Activated CD8-positive, alpha-beta T cell treated with anti-CD3 and anti-CD28 coated beads for 36 hours (primary cell): ENCODE measurements at regions not wholly inside any gene's neighbourhood (a gene's known extent, or its start where the extent isn't known, plus 50 kb on each side); places are given as distances from the start of the nearest gene placed in this dataset.

Experiments used
- ATAC-seq: fragments of 200-7000 bp; cut with Tn5 transposase; one replicate; pipeline ENCODE4 v1.10.0; 2021; ENCODE audit warnings: mild to moderate bottlenecking, moderate library complexity
- CTCF ChIA-PET: fragments of 350-600 bp; sonication (Branson Sonifier 250); formaldehyde crosslinking; loops from one replicate; lab custom pipeline; 2021; ENCODE audit warnings: antibody characterized with exemption; lab: Charles Lee
- POLR2A ChIA-PET: fragments of 350-600 bp; sonication (Branson Sonifier 250); formaldehyde crosslinking; loops from one replicate; lab custom pipeline; 2021; ENCODE audit warnings: antibody characterized with exemption; lab: Charles Lee
- DNase-seq: peaks from one replicate; pipeline ENCODE4 v3.0.0-alpha.2; 2020
- H3K27ac Mint-ChIP-seq: one replicate; pipeline ENCODE4 v1.8.0; 2021; ENCODE audit warnings: mild to moderate bottlenecking, mixed read lengths
- H3K27me3 Mint-ChIP-seq: one replicate; pipeline ENCODE4 v1.8.0; 2021; ENCODE audit warnings: mixed read lengths
- H3K36me3 Mint-ChIP-seq: one replicate; pipeline ENCODE4 v1.8.0; 2021; ENCODE audit warnings: low read depth, mixed read lengths
- H3K4me1 Mint-ChIP-seq: one replicate; pipeline ENCODE4 v1.8.0; 2021; ENCODE audit warnings: low read depth, mixed read lengths
- H3K4me3 Mint-ChIP-seq: one replicate; pipeline ENCODE4 v1.8.0; 2021; ENCODE audit warnings: mild to moderate bottlenecking, moderate library complexity, mixed read lengths
- H3K9me3 Mint-ChIP-seq: one replicate; pipeline ENCODE4 v1.8.0; 2021; ENCODE audit warnings: mixed read lengths
- CTCF ChIP-seq: fragments of 200-600 bp; IDR thresholded peaks from one replicate; pipeline ENCODE4 v1.8.0; 2022; ENCODE audit warnings: antibody characterized with exemption, mild to moderate bottlenecking
- intact Hi-C: fragments of 100-400 bp; cut with micrococcal nuclease; formaldehyde crosslinking; loops from one replicate; pipeline ENCODE4 v1.10.0; 2022

GRCh38 chr10:78433766-78434535, 400.3 kb downstream of the RPS24 start:
- ATAC-seq (no peak), DNase-seq (no peak)
- no peak overlapping the region for H3K4me3 Mint-ChIP-seq
- intact Hi-C loops: no loop called here
- peaks cover 6% of the 10 kb centered on the region for H3K9me3 Mint-ChIP-seq
- H3K4me1 Mint-ChIP-seq: no peaks in the 10 kb centered on the region
- no peak overlapping the region for H3K27ac Mint-ChIP-seq
- POLR2A ChIA-PET: no interaction called here
- CTCF ChIA-PET: interaction anchor here (1.3 kb wide), 1 partner anchor 387 kb away, joined by 4 read pairs; no protein-coding TSS in a partner anchor
- no peak for TF ChIP-seq CTCF
- H3K36me3 Mint-ChIP-seq: no peaks in the 10 kb centered on the region
- peaks cover 13% of the 10 kb centered on the region for H3K27me3 Mint-ChIP-seq

GRCh38 chr10:78434886-78435285, 401.2 kb downstream of the RPS24 start:
- Mint-ChIP-seq H3K27ac (no peak overlapping the region), H3K27me3 (peaks cover 9% of the 10 kb centered on the region), H3K9me3 (no peaks in the 10 kb centered on the region), H3K36me3 (no peaks in the 10 kb centered on the region), H3K4me1 (no peaks in the 10 kb centered on the region), H3K4me3 (no peak overlapping the region)
- no peak for TF ChIP-seq CTCF
- intact Hi-C loops: no loop called here
- no peak for DNase-seq
- ChIA-PET POLR2A (no interaction called here), CTCF (no interaction called here)
- no peak for ATAC-seq

- ATAC-seq (no peak), DNase-seq (no peak)
- Mint-ChIP-seq H3K9me3 (no peaks in the 10 kb centered on the region), H3K4me3 (no peak overlapping the region), H3K27me3 (peaks cover 8% of the 10 kb centered on the region), H3K4me1 (no peaks in the 10 kb centered on the region), H3K36me3 (no peaks in the 10 kb centered on the region), H3K27ac (no peak overlapping the region)
- ChIA-PET POLR2A (no interaction called here), CTCF (no interaction called here)
- intact Hi-C loops: no loop called here
- no peak for TF ChIP-seq CTCF
These were observed 402.0 kb downstream of the RPS24 start for GRCh38 chr10:78435484-78436221.

- intact Hi-C loops: no loop called here
- H3K9me3 Mint-ChIP-seq: no peaks in the 10 kb centered on the region
These were observed 402.5 kb downstream of the RPS24 start for GRCh38 chr10:78436222-78436573.

More at GRCh38 chr10:78436222-78436573, 402.5 kb downstream of the RPS24 start:
- no peak for TF ChIP-seq CTCF
- ChIA-PET POLR2A (no interaction called here), CTCF (no interaction called here)
- ATAC-seq (no peak), DNase-seq (no peak)
- H3K4me3 Mint-ChIP-seq: no peak overlapping the region
- no peaks in the 10 kb centered on the region for H3K4me1 Mint-ChIP-seq
- H3K27me3 Mint-ChIP-seq: peaks cover 6% of the 10 kb centered on the region
- no peak overlapping the region for H3K27ac Mint-ChIP-seq
- no peaks in the 10 kb centered on the region for H3K36me3 Mint-ChIP-seq
